Endothelial cell (in vitro differentiated cells): ENCODE measurements at regions not wholly inside any gene's neighbourhood (a gene's known extent, or its start where the extent isn't known, plus 50 kb on each side); places are given as distances from the start of the nearest gene placed in this dataset.

Experiments used
- DNase-seq: peaks from one replicate; pipeline ENCODE4 v3.0.0; 2021; ENCODE audit warnings: low spot score
- H3K27ac Mint-ChIP-seq: one replicate; pipeline ENCODE4 v1.8.0; 2021; ENCODE audit warnings: mixed read lengths, inconsistent platforms; ENCODE audit not compliant: unreplicated experiment
- H3K27me3 Mint-ChIP-seq: one replicate; pipeline ENCODE4 v1.8.0; 2021; ENCODE audit warnings: mild to moderate bottlenecking, moderate library complexity, mixed read lengths, inconsistent platforms; ENCODE audit not compliant: unreplicated experiment
- H3K36me3 Mint-ChIP-seq: one replicate; pipeline ENCODE4 v1.8.0; 2021; ENCODE audit warnings: mild to moderate bottlenecking, low read depth, mixed read lengths, inconsistent platforms; ENCODE audit not compliant: unreplicated experiment
- H3K4me1 Mint-ChIP-seq: one replicate; pipeline ENCODE4 v1.8.0; 2021; ENCODE audit warnings: mild to moderate bottlenecking, mixed read lengths, inconsistent platforms; ENCODE audit not compliant: unreplicated experiment
- H3K4me3 Mint-ChIP-seq: one replicate; pipeline ENCODE4 v1.8.0; 2021; ENCODE audit warnings: mild to moderate bottlenecking, mixed read lengths, inconsistent platforms; ENCODE audit not compliant: unreplicated experiment
- H3K9me3 Mint-ChIP-seq: one replicate; pipeline ENCODE4 v1.8.0; 2021; ENCODE audit warnings: mixed read lengths, inconsistent platforms; ENCODE audit not compliant: unreplicated experiment
- TF ChIP-seq, protein P1 (sequence below): fragments of 200-600 bp; sonication (generic); IDR thresholded peaks from one replicate; pipeline ENCODE4 v1.5.0; 2021; ENCODE audit warnings: antibody characterized with exemption; ENCODE audit not compliant: unreplicated experiment

DNA sequence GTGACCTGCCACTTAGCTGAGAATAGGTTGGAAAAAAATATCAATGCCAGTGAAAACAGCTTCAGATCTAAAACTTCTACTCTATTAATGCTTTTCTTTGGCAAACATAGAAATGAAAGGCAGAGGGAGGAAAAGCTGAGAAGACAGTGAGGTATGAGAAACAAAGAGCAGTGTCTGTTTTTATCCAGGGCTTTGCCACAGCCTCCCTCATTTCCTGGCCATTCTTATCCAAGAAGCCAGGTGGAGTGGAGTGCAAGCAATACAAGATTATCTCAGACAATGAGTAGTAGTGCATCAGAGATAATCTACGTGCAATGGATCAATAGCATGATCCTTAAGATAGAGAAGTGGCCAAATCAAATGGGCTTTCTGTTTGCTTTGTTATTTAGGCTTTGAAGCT, 808.7 kb upstream of the PIK3C3 start:
- peaks cover 9% of the 10 kb centered on the region for H3K4me1 Mint-ChIP-seq
- no peaks in the 10 kb centered on the region for H3K36me3 Mint-ChIP-seq

DNA sequence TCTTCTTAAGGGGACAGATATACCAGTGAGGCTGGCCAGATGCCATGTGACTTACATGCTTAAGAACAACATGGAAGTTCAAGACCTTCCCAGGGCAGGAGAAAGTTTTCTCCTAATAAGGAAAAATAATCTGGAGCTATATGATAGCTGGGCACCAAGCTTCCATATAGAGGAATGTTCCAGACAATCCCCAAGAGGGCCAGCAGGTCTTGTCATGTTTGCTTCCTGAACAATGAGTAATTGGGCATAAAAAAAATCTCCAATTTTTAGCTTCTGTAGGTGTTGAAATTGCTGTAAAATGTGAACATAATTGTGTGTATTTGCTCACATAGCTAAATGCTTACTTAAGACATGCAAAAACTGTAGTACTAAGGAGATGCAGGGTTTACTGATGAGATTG, 809.5 kb upstream of the PIK3C3 start:
- no peak for DNase-seq
- peaks cover 9% of the 10 kb centered on the region for H3K4me1 Mint-ChIP-seq
- no peaks in the 10 kb centered on the region for H3K9me3 Mint-ChIP-seq
- no peaks in the 10 kb centered on the region for H3K36me3 Mint-ChIP-seq
- TF ChIP-seq, protein P1, sequence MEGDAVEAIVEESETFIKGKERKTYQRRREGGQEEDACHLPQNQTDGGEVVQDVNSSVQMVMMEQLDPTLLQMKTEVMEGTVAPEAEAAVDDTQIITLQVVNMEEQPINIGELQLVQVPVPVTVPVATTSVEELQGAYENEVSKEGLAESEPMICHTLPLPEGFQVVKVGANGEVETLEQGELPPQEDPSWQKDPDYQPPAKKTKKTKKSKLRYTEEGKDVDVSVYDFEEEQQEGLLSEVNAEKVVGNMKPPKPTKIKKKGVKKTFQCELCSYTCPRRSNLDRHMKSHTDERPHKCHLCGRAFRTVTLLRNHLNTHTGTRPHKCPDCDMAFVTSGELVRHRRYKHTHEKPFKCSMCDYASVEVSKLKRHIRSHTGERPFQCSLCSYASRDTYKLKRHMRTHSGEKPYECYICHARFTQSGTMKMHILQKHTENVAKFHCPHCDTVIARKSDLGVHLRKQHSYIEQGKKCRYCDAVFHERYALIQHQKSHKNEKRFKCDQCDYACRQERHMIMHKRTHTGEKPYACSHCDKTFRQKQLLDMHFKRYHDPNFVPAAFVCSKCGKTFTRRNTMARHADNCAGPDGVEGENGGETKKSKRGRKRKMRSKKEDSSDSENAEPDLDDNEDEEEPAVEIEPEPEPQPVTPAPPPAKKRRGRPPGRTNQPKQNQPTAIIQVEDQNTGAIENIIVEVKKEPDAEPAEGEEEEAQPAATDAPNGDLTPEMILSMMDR: no peak
- no peak overlapping the region for H3K27ac Mint-ChIP-seq
- H3K4me3 Mint-ChIP-seq: no peak overlapping the region
- H3K27me3 Mint-ChIP-seq: no peaks in the 10 kb centered on the region

More for the DNA sequence above, 808.7 kb upstream of the PIK3C3 start:
- DNase-seq: peak; percentile 9
- TF ChIP-seq, protein P1: no peak
- Mint-ChIP-seq H3K9me3 (no peaks in the 10 kb centered on the region), H3K27me3 (no peaks in the 10 kb centered on the region), H3K27ac (no peak overlapping the region), H3K4me3 (no peak overlapping the region)

DNA sequence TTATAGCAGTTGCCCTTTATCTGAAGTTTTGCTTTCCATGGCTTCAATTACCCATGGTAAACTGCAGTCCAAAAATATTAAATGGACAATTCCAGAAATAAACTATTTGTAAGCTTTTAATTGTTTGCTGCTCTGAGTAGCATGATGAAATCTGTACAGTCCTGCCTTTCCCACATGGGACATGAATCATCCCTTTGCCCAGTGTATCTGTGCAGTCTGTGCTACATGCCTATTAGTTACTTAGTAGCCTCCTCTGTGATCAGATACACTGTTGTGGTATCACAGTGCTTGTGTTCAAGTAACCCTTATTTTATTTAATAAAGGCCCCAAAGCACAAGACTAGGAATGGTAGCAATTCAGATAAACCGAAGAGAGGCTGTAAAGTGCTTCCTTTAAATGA, 810.6 kb upstream of the PIK3C3 start:
- Mint-ChIP-seq H3K4me3 (no peak overlapping the region), H3K27me3 (no peaks in the 10 kb centered on the region), H3K27ac (no peak overlapping the region), H3K9me3 (no peaks in the 10 kb centered on the region), H3K4me1 (peaks cover 9% of the 10 kb centered on the region), H3K36me3 (no peaks in the 10 kb centered on the region)
- DNase-seq: no peak
- TF ChIP-seq, protein P1: no peak

DNA sequence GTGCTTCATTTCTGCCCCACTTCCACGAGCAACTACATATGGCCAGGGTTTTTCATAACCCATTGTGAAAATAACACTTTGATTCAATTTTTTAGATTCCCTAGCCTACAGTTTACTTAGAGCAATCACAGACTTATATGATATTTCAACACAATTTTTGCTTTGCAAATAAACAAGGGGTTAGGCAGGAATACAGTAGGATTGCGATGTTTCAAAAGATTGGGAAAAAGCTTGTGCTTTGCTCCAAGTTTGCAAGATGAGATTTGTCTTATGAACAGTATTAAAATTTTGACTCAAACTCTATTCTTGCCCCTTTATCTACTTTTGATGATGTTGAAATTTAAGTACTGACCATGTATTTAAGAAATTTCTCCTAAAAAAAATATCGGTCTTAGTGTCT, 814.5 kb upstream of the PIK3C3 start:
- Mint-ChIP-seq H3K4me3 (no peak overlapping the region), H3K27ac (no peak overlapping the region), H3K9me3 (no peaks in the 10 kb centered on the region), H3K27me3 (no peaks in the 10 kb centered on the region), H3K36me3 (no peaks in the 10 kb centered on the region), H3K4me1 (no peaks in the 10 kb centered on the region)
- TF ChIP-seq, protein P1: no peak
- DNase-seq: no peak

DNA sequence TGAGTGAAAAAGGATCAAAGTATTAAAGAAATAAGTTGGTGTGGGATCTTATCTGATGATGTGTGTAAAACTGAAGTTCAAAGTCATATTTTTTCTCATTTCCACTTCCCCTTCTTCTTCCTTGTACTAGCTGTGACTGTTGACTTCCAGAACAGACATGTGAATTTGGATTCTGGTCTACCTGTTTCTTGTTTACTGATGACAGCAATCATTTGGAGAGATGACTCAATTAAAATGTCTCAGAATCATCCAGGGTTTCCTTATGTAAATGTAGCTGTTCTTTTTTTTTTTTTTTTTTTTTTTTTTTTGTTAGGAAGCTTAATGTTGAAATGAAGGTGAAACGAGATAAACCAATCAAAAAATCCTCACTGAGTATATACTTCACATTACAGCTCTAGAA, 819.9 kb upstream of the PIK3C3 start:
- Mint-ChIP-seq H3K4me1 (no peaks in the 10 kb centered on the region), H3K9me3 (no peaks in the 10 kb centered on the region), H3K27me3 (no peaks in the 10 kb centered on the region), H3K36me3 (no peaks in the 10 kb centered on the region), H3K4me3 (no peak overlapping the region), H3K27ac (no peak overlapping the region)
- no peak for DNase-seq
- TF ChIP-seq, protein P1: no peak
